HepG2 (cell line): ENCODE measurements at regions not wholly inside any gene's neighbourhood (a gene's known extent, or its start where the extent isn't known, plus 50 kb on each side); places are given as distances from the start of the nearest gene placed in this dataset.

Experiments used
- ATAC-seq: fragments of 200-7000 bp; cut with Tn5 transposase; 3 replicates; pipeline ENCODE4 v1.9.1; 2020; ENCODE audit warnings: mild to moderate bottlenecking, moderate library complexity
- BruUV-seq: library from RNA; stranded (reverse); fragments of 400-500 nt; replicated peaks from 2 replicates; lab custom pipeline; 2021; lab: Mats Ljungman, UMichigan
- CTCF ChIA-PET: fragments of 300-600 bp; formaldehyde crosslinking; extraction: SDS; loops from one replicate; lab custom pipeline; 2021; ENCODE audit warnings: low total read pairs, inconsistent platforms, low intra/inter-chr PET ratio; lab: Yijun Ruan, JAX
- POLR2A ChIA-PET: fragments of 350-600 bp; sonication (Branson Sonifier 250); formaldehyde crosslinking; loops from one replicate; lab custom pipeline; 2020; ENCODE audit warnings: antibody characterized with exemption, inconsistent platforms; lab: Yijun Ruan, JAX
- DNase-seq: peaks from one replicate; pipeline ENCODE4 v3.0.0-alpha.2; 2015; ENCODE audit warnings: low spot score
- FAIRE-seq: peaks from 3 replicates; lab custom pipeline; 2011; peaks lifted over from hg19 to GRCh38; lab: Jason Lieb, UNC
- H2AFZ ChIP-seq: one replicate; pipeline ENCODE4 v1.6.1; 2011; ENCODE audit warnings: low read length, inconsistent platforms
- H3K27ac ChIP-seq: fragments of 300-600 bp; 3 replicates; pipeline ENCODE4 v1.8.0; 2011; ENCODE audit warnings: mixed run types, mild to moderate bottlenecking, mixed read lengths, low read length, inconsistent platforms; ENCODE audit not compliant: insufficient read depth; ENCODE audit errors: extremely low read length
- H3K27me3 ChIP-seq, 2 experiments: fragments of 200-600 bp in 1 of 2; 2 replicates in 1 of 2; 3 replicates in 1 of 2; pipeline versions ENCODE4 v1.6.0 to v1.8.0; 2011; ENCODE audit warnings: low read length in 2 of 2, mild to moderate bottlenecking in 2 of 2, moderate library complexity in 2 of 2, inconsistent platforms in 1 of 2; ENCODE audit not compliant: insufficient read depth in 2 of 2, control insufficient read depth in 1 of 2
- H3K36me3 ChIP-seq, 2 experiments: fragments of 200-600 bp in 1 of 2; replicated peaks in 1 of 2; 2 replicates in 1 of 2; 3 replicates in 1 of 2; pipeline versions ENCODE4 v1.5.1 to v1.8.0; 2011; ENCODE audit warnings: low read length in 2 of 2, inconsistent platforms in 1 of 2; ENCODE audit not compliant: insufficient read depth in 2 of 2, control insufficient read depth in 1 of 2
- H3K4me1 ChIP-seq: 2 replicates; pipeline ENCODE4 v1.5.1; 2012; ENCODE audit warnings: low read length, inconsistent platforms; ENCODE audit not compliant: insufficient read depth
- H3K4me2 ChIP-seq: 2 replicates; pipeline ENCODE4 v1.6.0; 2011; ENCODE audit warnings: low read depth, low read length, inconsistent platforms
- H3K4me3 ChIP-seq, 3 experiments: fragments of 200-600 bp in 1 of 3; sonication (generic), shearing (Covaris generic) in 1 of 3; replicated peaks in 1 of 3; 2 replicates each; pipeline ENCODE4 v1.5.1; 2011 to 2016; ENCODE audit warnings: low read length in 3 of 3, inconsistent platforms in 2 of 3, low read depth in 2 of 3, mild to moderate bottlenecking in 2 of 3, control low read depth in 1 of 3, mixed read lengths in 1 of 3; ENCODE audit not compliant: insufficient read depth in 1 of 3
- H3K79me2 ChIP-seq: one replicate; pipeline ENCODE4 v1.6.1; 2011; ENCODE audit warnings: low read length, inconsistent platforms; ENCODE audit not compliant: insufficient read depth
- H3K9ac ChIP-seq: 2 replicates; pipeline ENCODE4 v1.6.0; 2011; ENCODE audit warnings: mild to moderate bottlenecking, low read depth, low read length, inconsistent platforms; ENCODE audit not compliant: insufficient read depth
- H3K9me3 ChIP-seq: 2 replicates; pipeline ENCODE4 v1.5.1; 2012; ENCODE audit warnings: mild to moderate bottlenecking, low read length
- H4K20me1 ChIP-seq: 2 replicates; pipeline ENCODE4 v1.6.0; 2011; ENCODE audit warnings: inconsistent platforms, mild to moderate bottlenecking, low read length, moderate library complexity; ENCODE audit not compliant: insufficient read depth
- HCFC1 ChIP-seq: fragments of 150-350 bp; IDR thresholded peaks from 2 replicates; pipeline ENCODE4 v1.6.1; 2014; ENCODE audit warnings: low read depth, low read length
- KLF11 ChIP-seq: IDR thresholded peaks from 2 replicates; pipeline ENCODE4 v1.6.1; 2016; ENCODE audit warnings: missing compliant biosample characterization
- NFATC3 ChIP-seq: sonication (generic); formaldehyde crosslinking; IDR thresholded peaks from 2 replicates; pipeline ENCODE4 v1.5.1; 2020; ENCODE audit warnings: mild to moderate bottlenecking, missing genetic modification reagents
- NR3C1 ChIP-seq: sonication (generic); formaldehyde crosslinking; IDR thresholded peaks from 2 replicates; pipeline ENCODE4 v1.4.0; 2020; ENCODE audit warnings: missing genetic modification reagents
- TBP ChIP-seq: sonication (generic); formaldehyde crosslinking; IDR thresholded peaks from 2 replicates; pipeline ENCODE4 v1.5.0; 2020; ENCODE audit warnings: missing genetic modification reagents
- TCF7L2 ChIP-seq: IDR thresholded peaks from 2 replicates; pipeline ENCODE4 v1.6.1; 2011; ENCODE audit warnings: mild to moderate bottlenecking, low read depth, low read length, moderate library complexity
- ZNF256 ChIP-seq: sonication (generic); formaldehyde crosslinking; conservative IDR thresholded peaks from 2 replicates; pipeline ENCODE4 v1.4.0; 2020; ENCODE audit warnings: missing genetic modification reagents
- ZNF652 ChIP-seq: IDR thresholded peaks from 2 replicates; pipeline ENCODE4 v1.6.1; 2016; ENCODE audit warnings: low read depth, borderline replicate concordance
- ZNF841 ChIP-seq: sonication (generic); formaldehyde crosslinking; IDR thresholded peaks from 2 replicates; pipeline ENCODE4 v1.8.1; 2023; ENCODE audit warnings: missing genetic modification reagents, borderline replicate concordance
- WGBS: methylation state at CpG from one replicate; pipeline ENCODE4 v1.1.6; 2017; ENCODE audit warnings: low lambda C conversion rate; 5-methylcytosine and 5-hydroxymethylcytosine counted together
- in situ Hi-C: cut with HindIII; loops from 2 replicates; pipeline ENCODE4 v1.10.0; 2017; ENCODE audit warnings: low pct_unique_long_range_greater_than_20kb; ENCODE audit not compliant: extremely low pct_ligation_motif_present
- intact Hi-C: fragments of 100-400 bp; cut with micrococcal nuclease; formaldehyde crosslinking; loops from one replicate; pipeline ENCODE4 v1.10.0; 2022; ENCODE audit not compliant: unreplicated experiment
- TF ChIP-seq, protein P1 (sequence below): sonication (generic); formaldehyde crosslinking; IDR thresholded peaks from 2 replicates; pipeline ENCODE4 v1.4.0; 2020; ENCODE audit warnings: mild to moderate bottlenecking, missing genetic modification reagents
- TF ChIP-seq, protein P2 (sequence below), 2 experiments: sonication (generic) in 1 of 2; formaldehyde crosslinking in 1 of 2; IDR thresholded peaks; 2 replicates each; pipeline versions ENCODE4 v1.5.1 to v1.6.1; 2011 to 2020; ENCODE audit warnings: borderline replicate concordance in 1 of 2, low read depth in 1 of 2, low read length in 1 of 2, mild to moderate bottlenecking in 1 of 2, missing genetic modification reagents in 1 of 2, moderate library complexity in 1 of 2

DNA sequence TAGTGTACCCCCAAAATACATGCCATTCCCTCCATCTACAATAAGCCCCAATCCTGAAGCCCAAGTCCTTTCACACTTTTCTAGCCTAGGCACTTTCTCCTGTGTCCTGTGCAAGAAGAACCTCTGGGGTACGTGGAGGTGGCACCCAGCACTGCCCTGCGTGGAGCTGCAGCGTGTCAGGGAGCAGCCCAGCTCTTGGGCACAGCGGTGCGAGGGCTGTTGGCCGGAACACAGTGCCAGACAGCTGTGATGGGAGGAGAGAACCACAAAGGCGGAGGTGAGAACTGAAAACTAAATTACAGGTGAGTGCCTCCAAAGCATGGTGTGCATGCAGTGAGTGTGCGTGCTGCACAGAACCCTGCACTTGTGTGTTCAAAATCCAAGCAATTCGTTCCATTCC is 621.3 kb upstream of the ADARB2 start:
- in situ Hi-C loops (no loop called here), intact Hi-C loops (no loop called here)
- no peaks in the 10 kb centered on the region for H3K36me3 ChIP-seq
- H3K9ac ChIP-seq = no peak overlapping the region
- ChIA-PET POLR2A (no interaction called here), CTCF (no interaction called here)
- DNase-seq (no peak), FAIRE-seq (no peak), ATAC-seq (no peak)
- no peak overlapping the region for H3K4me3 ChIP-seq
- H2AFZ ChIP-seq = no peak overlapping the region
- H4K20me1 ChIP-seq = no peaks in the 10 kb centered on the region
- no TSS peak for BruUV-seq
- H3K4me1 ChIP-seq = no peaks in the 10 kb centered on the region
- TF ChIP-seq KLF11 (CRISPR knock-in tag) = no peak
- no peak overlapping the region for H3K4me2 ChIP-seq
- H3K27ac ChIP-seq = no peak overlapping the region
- no peaks in the 10 kb centered on the region for H3K9me3 ChIP-seq
- H3K79me2 ChIP-seq = no peaks in the 10 kb centered on the region
- WGBS = 3% methylated on average over 9 of the region's 9 CpGs
- no peaks in the 10 kb centered on the region; a peak in 1 of 5 replicates for H3K27me3 ChIP-seq

DNA sequence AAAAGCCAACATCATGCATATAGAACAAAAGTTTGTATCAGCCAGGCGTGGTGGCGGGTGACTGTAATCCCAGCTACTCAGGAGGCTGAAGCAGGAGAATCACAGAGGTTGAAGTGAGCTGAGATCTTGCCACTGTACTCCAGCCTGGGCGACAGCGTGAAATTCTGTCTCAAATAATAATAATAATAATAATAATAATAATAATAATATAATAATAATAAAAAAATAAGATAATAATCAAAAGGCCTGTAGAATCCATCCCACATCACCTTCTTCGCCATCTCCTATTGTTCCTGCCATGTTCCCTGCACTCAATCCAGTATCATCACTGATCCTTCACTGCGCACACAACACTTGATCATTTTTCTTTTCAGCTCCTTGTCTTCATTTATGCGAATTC is 619.3 kb upstream of the ADARB2 start:
- H3K4me2 ChIP-seq = no peak overlapping the region
- no peaks in the 10 kb centered on the region for H3K9me3 ChIP-seq
- intact Hi-C loops (no loop called here), in situ Hi-C loops (no loop called here)
- no peak for DNase-seq
- no peak overlapping the region for H3K4me3 ChIP-seq
- no peak for FAIRE-seq
- H3K27me3 ChIP-seq = no peaks in the 10 kb centered on the region
- no peak for ATAC-seq
- H2AFZ ChIP-seq = no peak overlapping the region
- no peaks in the 10 kb centered on the region for H3K36me3 ChIP-seq
- WGBS = 34% methylated on average over 7 of the region's 7 CpGs
- no peak overlapping the region for H3K27ac ChIP-seq
- POLR2A ChIA-PET = no interaction called here
- H4K20me1 ChIP-seq = no peaks in the 10 kb centered on the region
- no peak overlapping the region for H3K9ac ChIP-seq
- no peaks in the 10 kb centered on the region for H3K79me2 ChIP-seq
- CTCF ChIA-PET = no interaction called here
- H3K4me1 ChIP-seq = no peaks in the 10 kb centered on the region
- no TSS peak for BruUV-seq
- TF ChIP-seq, protein P1, sequence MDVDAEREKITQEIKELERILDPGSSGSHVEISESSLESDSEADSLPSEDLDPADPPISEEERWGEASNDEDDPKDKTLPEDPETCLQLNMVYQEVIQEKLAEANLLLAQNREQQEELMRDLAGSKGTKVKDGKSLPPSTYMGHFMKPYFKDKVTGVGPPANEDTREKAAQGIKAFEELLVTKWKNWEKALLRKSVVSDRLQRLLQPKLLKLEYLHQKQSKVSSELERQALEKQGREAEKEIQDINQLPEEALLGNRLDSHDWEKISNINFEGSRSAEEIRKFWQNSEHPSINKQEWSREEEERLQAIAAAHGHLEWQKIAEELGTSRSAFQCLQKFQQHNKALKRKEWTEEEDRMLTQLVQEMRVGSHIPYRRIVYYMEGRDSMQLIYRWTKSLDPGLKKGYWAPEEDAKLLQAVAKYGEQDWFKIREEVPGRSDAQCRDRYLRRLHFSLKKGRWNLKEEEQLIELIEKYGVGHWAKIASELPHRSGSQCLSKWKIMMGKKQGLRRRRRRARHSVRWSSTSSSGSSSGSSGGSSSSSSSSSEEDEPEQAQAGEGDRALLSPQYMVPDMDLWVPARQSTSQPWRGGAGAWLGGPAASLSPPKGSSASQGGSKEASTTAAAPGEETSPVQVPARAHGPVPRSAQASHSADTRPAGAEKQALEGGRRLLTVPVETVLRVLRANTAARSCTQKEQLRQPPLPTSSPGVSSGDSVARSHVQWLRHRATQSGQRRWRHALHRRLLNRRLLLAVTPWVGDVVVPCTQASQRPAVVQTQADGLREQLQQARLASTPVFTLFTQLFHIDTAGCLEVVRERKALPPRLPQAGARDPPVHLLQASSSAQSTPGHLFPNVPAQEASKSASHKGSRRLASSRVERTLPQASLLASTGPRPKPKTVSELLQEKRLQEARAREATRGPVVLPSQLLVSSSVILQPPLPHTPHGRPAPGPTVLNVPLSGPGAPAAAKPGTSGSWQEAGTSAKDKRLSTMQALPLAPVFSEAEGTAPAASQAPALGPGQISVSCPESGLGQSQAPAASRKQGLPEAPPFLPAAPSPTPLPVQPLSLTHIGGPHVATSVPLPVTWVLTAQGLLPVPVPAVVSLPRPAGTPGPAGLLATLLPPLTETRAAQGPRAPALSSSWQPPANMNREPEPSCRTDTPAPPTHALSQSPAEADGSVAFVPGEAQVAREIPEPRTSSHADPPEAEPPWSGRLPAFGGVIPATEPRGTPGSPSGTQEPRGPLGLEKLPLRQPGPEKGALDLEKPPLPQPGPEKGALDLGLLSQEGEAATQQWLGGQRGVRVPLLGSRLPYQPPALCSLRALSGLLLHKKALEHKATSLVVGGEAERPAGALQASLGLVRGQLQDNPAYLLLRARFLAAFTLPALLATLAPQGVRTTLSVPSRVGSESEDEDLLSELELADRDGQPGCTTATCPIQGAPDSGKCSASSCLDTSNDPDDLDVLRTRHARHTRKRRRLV (CRISPR knock-in tag) = no peak
- no peak for TF ChIP-seq NFATC3 (CRISPR knock-in tag)
- TF ChIP-seq ZNF256 (CRISPR knock-in tag) = no peak
- TF ChIP-seq, protein P2, sequence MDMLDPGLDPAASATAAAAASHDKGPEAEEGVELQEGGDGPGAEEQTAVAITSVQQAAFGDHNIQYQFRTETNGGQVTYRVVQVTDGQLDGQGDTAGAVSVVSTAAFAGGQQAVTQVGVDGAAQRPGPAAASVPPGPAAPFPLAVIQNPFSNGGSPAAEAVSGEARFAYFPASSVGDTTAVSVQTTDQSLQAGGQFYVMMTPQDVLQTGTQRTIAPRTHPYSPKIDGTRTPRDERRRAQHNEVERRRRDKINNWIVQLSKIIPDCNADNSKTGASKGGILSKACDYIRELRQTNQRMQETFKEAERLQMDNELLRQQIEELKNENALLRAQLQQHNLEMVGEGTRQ (IDR thresholded peaks at IDR 0.05; ENCODE audit: low read depth, low read length) = no peak
- TF ChIP-seq, protein P2 (CRISPR knock-in tag; IDR thresholded peaks at IDR 0.05; ENCODE audit: borderline replicate concordance) = no peak
- TF ChIP-seq NR3C1 (CRISPR knock-in tag) = no peak
- no peak for TF ChIP-seq TBP (CRISPR knock-in tag)
- TF ChIP-seq HCFC1 = no peak
- TF ChIP-seq ZNF841 (CRISPR knock-in tag) = no peak
- TF ChIP-seq TCF7L2 = no peak
- no peak for TF ChIP-seq ZNF652 (CRISPR knock-in tag)
